Activated CD4-positive, alpha-beta T cell treated with anti-CD3 and anti-CD28 coated beads, Interleukin-10, Interleukin-2, amounts not matched to agents 100 ng/mL and 50 ng/mL, durations not matched to agents 16 hours and 8 hours (primary cell): ENCODE measurements at regions not wholly inside any gene's neighbourhood (a gene's known extent, or its start where the extent isn't known, plus 50 kb on each side); places are given as distances from the start of the nearest gene placed in this dataset.

ENCODE experiments used
- DNase-seq: peaks from one replicate; pipeline ENCODE4 v3.0.0-alpha.2; 2020

DNA sequence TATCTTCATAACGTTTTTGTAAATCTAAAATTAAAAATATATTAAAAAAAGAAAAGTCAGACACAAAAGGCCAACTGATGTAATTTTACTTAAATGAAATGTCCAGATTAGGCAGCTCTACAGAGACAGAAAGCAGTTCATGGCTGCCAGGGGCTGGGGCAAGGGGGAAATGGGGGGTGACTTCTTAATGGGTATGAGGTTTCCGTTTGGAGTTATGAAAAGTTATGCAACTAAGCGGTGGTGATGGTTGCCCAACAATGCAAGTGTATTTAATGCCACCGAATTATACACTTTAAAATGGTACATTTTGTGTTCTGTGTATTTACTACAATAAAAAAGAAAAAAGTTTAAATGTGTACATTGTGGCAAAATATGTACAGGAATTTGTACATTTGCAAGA lies 70.2 kb upstream of the TEX51 start:
- DNase-seq, result no peak

DNA sequence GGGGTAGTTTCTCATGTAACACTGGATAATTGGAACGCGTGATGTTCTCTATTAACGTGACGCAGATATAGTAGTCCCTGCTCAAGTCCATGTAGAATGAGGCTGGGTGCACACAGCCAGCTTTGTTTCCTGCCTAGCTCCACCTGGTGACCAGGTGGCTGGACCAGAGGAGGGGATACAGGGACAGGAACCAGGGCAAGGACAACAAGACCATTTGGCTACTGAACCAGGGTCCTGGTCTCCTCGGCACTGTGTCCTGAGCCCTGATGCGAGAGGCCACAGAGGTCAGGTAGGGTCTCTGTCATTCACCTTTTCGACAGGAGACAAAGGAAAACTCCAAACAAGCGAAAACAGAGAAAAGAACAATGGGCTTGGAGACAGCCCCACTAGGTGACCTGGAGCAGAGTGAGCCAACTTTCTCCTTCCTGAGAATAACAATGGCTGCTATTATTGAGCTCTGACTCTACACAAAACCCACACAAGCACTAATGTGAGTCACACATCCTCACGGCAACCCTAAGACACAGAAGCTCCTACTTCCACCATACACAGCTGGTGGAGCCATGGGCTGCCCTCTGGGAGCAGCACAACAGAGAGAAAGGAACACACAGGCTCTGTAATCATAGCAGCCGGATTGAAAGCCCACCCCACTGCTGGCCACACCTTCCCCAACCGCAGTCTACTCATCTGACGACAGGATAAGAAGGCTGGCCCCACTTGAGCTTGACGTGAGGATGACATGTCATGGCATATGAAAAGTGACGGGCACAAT lies 67.3 kb upstream of the TEX51 start:
- no peak for DNase-seq

DNA sequence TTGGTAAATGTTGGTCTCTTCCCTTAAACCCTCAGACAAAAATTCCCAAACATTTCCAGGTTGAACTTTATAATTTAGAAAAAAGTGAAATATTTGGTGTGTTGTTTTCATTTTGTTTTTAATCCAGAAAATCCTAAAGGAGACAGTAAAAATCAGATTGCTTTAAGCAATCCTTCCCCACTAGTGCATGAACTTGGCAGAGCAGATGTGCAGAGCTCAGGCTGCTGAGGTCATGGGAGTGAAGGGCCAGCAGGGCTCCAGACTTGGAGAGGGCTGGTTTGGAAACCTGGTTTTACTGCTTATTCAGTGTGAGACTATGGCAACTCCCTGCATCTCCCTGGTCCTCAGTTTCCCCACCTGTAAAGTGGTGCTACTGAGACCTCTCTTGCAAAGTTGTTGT lies 66.7 kb upstream of the TEX51 start:
- no peak for DNase-seq

DNA sequence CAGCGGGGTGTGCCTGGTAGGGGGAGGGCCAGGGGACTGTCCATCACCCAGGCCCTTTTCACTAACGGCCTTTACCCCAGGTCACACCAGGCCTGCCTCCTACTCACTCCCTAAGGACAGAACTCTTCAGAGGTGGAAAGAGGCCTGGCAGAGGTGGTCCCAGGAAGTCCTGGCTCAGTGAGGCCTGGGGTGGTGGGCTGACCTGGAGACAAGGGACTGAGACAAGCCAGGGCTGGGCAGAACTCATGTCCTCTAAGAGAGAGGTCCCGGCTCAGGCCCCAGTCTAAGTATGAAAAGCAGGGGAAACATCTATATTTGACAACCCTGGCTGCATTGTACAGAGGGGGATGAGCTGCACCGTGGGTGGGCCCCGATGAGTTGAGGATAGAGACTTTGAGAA lies 65.9 kb upstream of the TEX51 start:
- no peak for DNase-seq

DNA sequence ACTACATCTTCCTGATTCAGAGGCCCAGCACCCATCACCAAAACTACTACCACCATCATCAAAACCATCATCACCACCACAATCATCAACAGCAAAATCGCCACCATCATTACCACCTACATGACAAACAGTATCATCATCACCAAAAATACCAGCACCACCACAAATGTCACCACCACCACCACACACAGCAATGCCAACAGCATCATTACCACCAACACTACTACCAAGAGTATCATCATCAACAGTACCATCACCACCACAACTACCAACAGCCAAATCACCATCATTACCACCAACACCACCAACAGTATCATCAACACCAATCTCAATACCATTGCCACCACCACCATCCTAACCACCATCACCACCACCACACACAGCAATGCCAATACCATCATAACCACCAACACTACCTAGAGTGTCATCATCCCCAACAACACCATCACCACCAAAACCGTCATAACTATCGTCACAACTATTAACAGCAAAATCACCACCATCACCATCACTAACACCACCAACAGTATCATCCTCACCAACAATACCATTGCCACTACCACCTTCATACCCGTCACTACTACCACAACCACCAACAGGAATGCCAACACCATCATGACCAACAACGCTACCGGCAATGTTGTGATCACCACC lies 64.6 kb upstream of the TEX51 start:
- DNase-seq, result no peak

DNA sequence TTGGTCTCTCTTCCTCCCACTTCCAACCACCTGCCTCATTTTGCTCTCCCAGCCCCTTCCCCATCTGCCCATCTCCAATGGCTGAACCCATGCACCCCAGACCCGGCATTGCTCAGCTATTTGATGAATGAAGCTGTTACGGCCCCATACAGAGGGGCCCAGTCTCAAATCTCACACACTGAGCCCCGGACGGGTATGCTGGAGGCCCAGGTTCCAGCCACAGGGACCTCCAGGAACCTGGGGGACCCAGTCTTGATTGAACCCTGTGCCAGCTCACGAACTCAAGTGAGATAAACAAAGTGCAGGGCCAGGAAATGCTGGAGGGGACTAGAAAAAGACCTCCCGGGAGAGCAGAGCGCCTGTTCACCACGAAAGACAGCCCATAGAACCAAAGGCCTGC lies 63.4 kb upstream of the TEX51 start:
- no peak for DNase-seq

DNA sequence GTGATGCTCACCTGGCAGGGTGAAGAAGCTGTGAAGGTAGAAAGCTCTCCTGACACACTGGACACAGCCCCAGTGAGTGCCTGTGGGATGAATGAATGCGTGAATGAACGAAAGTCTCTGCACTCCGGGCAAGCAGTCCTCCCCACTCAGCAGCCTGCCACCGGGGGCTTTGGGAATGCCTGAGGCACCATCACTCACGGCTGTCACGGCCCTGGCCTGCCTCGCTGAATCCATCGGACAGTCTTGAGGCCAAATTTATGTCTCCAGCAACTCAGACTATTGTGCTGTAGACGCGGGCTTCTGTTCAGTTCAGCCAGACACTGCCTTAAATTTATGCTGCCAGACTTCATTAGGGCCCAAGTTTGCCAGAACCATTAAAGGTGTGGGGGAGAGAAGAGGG lies 62.9 kb upstream of the TEX51 start:
- DNase-seq, result no peak

DNA sequence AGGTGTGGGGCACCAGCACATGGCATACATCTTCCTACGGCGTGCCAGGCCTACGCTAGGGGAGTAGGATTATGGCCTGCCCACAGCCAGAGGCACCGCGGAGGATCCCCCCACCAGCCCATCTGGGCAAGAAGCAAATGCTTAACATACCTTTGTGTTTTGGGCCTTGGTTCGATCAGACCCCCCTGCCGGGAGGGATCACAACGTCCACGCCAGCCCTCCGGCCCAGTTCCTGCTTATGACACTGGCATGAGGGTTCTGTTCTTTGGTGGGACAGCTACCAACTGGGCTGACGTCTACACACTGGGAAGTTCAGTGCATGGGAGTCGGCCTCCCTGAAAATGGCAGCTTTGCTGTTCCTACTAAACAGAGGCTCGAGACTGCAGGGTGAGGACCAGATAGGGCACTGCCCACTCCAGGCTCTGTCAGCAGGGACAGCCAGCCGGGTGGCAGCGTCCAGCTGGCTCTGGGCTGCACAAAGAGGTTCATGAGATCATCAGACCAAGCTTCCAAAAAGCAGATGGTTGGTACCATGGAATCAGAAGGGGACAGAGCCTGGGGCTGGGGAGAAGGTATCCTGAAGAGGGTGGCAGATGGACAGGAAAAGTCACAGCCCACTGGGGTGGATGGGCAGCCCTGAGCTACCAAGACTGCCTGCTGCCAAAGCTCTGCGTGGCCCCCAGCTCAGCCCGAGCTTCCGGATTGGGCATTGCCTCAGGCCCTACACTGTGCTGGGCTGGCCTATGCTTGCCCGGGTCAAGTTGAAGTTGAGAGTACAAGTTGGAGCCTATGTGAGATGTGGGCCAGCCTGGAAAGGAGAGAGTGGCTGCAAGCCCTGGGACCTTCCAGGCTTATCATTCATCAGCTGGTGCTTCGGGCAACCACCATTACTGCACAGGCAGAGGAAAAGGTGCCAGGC lies 61.7 kb upstream of the TEX51 start:
- DNase-seq, result no peak

DNA sequence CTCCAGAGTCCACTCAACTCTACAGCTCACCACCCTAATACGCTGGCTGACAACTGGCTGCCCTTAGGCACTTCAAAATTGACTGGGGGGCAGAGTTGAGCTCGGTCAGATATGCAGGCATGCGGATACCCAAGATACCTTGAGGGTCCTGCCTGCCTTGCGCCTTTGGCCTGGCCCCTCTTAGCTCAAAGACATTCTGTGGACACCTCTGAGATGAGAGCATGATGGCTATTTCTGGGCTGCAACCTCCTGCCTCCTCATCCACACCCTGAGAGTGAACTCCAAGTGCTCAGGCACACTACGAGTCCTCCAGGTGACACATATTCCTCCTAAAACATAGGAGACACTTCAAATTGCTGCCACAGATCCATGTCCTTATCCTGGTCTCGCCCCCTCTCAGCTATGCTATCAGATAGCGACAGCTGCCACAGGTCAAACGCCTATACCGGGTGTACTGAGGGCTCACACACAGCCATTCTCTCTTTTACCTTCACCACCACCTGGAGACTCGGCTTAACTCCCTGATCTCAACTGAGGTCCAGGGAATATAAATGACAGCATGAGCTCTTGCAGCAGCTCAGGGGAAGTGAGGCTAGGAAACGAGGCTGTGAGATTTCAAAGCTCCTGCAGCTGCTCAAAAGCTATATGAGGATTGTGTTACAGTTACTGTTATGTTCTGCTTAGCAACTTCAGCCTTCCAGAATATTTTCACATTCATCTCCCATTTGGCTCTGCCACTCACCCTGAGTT lies 60.5 kb upstream of the TEX51 start:
- no peak for DNase-seq

DNA sequence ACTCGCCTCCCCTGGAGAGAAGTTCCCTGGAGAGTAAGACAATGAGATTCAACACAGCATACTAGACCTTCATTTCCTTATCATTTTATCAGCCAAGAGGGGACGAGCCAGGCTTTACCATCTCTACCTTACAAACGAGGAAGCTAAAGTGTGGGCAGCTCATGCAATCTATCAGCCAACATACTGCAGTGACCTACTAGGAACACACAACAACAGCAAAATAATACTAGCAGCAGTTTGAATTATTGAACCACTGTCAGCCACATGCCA lies 60.0 kb upstream of the TEX51 start:
- no peak for DNase-seq

DNA sequence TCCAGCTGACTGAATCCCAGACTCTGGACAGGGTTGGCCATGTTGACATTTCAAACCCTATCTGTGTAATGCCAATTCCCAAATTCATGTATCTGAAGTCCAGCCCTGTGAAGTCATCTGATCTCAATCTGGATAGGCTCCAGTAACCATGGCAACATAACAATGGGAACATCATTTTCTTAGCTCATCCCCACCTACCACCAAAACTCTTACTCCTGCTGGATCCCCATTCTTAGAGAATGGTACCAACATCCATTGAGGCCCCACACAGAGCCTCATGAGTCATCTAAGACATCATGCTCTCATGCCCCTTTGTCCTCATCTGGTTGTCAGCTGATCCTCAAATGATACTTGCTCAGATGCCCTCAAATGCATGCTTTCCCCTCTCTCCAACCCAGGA lies 58.9 kb upstream of the TEX51 start:
- no peak for DNase-seq

DNA sequence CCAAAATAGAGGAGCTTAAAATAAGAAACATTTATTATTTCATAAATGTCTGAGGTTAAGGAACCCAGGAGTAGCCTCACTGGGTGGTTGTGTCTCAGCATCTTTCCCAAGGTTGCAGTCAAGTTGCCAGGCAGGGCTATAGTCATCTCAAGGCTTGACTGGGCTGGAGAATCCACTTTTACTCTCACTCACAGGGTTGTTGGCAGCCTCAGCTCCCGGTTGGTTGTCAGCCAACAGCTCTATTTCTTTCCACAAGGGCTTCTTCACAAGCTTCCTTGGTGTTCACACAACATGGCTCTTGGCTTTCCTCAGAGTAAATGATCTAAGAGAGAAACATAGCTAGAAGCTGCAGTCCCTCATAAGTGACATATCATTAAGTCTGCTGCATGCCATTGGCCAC lies 55.6 kb upstream of the TEX51 start:
- DNase-seq, result no peak

DNA sequence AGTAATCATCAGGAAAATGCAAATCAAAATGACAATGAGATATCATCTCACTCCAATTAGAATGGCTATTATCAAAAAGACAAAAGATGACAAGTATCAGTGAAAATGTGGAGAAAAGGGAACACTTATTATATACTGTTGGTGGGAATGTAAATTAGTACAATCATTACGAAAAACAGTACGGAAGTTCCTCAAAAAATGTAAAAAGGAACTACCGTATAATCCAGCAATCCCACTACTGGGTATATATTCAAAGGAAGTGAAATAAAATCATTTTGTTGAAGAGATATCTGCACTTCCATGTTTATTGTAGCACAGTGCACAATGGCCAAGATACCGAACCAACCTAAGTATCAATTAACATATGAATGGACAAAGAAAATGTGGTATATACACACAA lies 52.4 kb upstream of the TEX51 start:
- DNase-seq, result no peak
